HEK293 (cell line): ENCODE measurements at regions not wholly inside any gene's neighbourhood (a gene's known extent, or its start where the extent isn't known, plus 50 kb on each side); places are given as distances from the start of the nearest gene placed in this dataset.

ENCODE experiments used
- CTCF ChIA-PET: fragments of 350-600 bp; formaldehyde crosslinking; extraction: SDS; loops from one replicate; lab custom pipeline; 2021; ENCODE audit warnings: antibody characterized with exemption; lab: Yijun Ruan, JAX
- POLR2A ChIA-PET: fragments of 300-600 bp; formaldehyde crosslinking; extraction: SDS; loops from one replicate; lab custom pipeline; 2020; ENCODE audit warnings: antibody characterized with exemption, inconsistent platforms; lab: Yijun Ruan, JAX
- H3K27ac ChIP-seq: fragments of 200-500 bp; sonication (Bioruptor generic); 2 replicates; pipeline ENCODE4 v1.5.1; 2014; ENCODE audit warnings: low read depth, low read length, control low read depth, inconsistent platforms; ENCODE audit errors: extremely low read depth
- H3K36me3 ChIP-seq, 2 experiments: fragments of 200-500 bp in 1 of 2; sonication (Bioruptor generic) in 1 of 2; 1 replicate in 1 of 2; 2 replicates in 1 of 2; pipeline ENCODE4 v1.5.1; 2014 to 2017; ENCODE audit warnings: inconsistent platforms in 2 of 2, low read length in 2 of 2; ENCODE audit not compliant: control insufficient read depth in 2 of 2, insufficient read depth in 1 of 2
- H3K4me1 ChIP-seq: fragments of 200-500 bp; sonication (Bioruptor generic); 2 replicates; pipeline ENCODE4 v1.5.1; 2014; ENCODE audit warnings: mild to moderate bottlenecking, low read length, inconsistent platforms; ENCODE audit not compliant: control insufficient read depth, insufficient read depth
- H3K4me3 ChIP-seq: 2 replicates; pipeline ENCODE4 v1.5.1; 2011; ENCODE audit warnings: low read depth, mild to moderate bottlenecking, control low read depth, low read length, moderate library complexity
- H3K9me3 ChIP-seq: fragments of 200-500 bp; sonication (Bioruptor generic); 2 replicates; pipeline ENCODE4 v1.5.1; 2014; ENCODE audit warnings: low read depth, low read length, inconsistent platforms; ENCODE audit not compliant: control insufficient read depth, insufficient read depth
- KLF1 ChIP-seq: fragments of 450-650 bp; formaldehyde crosslinking; IDR thresholded peaks from 2 replicates; pipeline ENCODE4 v1.5.1; 2016; ENCODE audit warnings: missing biosample characterization, missing genetic modification characterization
- KLF8 ChIP-seq: fragments of 450-650 bp; formaldehyde crosslinking; IDR thresholded peaks from 2 replicates; pipeline ENCODE4 v1.5.1; 2016; ENCODE audit warnings: missing biosample characterization, missing genetic modification characterization
- MZF1 ChIP-seq: fragments of 450-650 bp; formaldehyde crosslinking; IDR thresholded peaks from 2 replicates; pipeline ENCODE4 v1.5.1; 2017; ENCODE audit warnings: missing biosample characterization, missing genetic modification characterization, borderline replicate concordance
- SCRT2 ChIP-seq: fragments of 450-650 bp; formaldehyde crosslinking; IDR thresholded peaks from 2 replicates; pipeline ENCODE4 v1.5.1; 2016; ENCODE audit warnings: missing biosample characterization, missing genetic modification characterization
- SP7 ChIP-seq: fragments of 450-650 bp; formaldehyde crosslinking; IDR thresholded peaks from 2 replicates; pipeline ENCODE4 v1.5.1; 2016; ENCODE audit warnings: missing biosample characterization, missing genetic modification characterization
- YY2 ChIP-seq: fragments of 450-650 bp; formaldehyde crosslinking; IDR thresholded peaks from 2 replicates; pipeline ENCODE4 v1.5.1; 2016; ENCODE audit warnings: missing biosample characterization, missing genetic modification characterization
- ZBTB7A ChIP-seq: fragments of 450-650 bp; formaldehyde crosslinking; IDR thresholded peaks from 2 replicates; pipeline ENCODE4 v1.5.1; 2016; ENCODE audit warnings: low read depth, missing biosample characterization, missing genetic modification characterization
- ZNF138 ChIP-seq: fragments of 450-650 bp; formaldehyde crosslinking; IDR thresholded peaks from 2 replicates; pipeline ENCODE4 v1.5.1; 2016; ENCODE audit warnings: missing biosample characterization, missing genetic modification characterization, borderline replicate concordance
- ZNF16 ChIP-seq: fragments of 450-650 bp; formaldehyde crosslinking; IDR thresholded peaks from 2 replicates; pipeline ENCODE4 v1.5.1; 2016; ENCODE audit warnings: low read depth, missing biosample characterization, missing genetic modification characterization
- ZNF169 ChIP-seq: fragments of 450-650 bp; formaldehyde crosslinking; IDR thresholded peaks from 2 replicates; pipeline ENCODE4 v1.5.1; 2016; ENCODE audit warnings: missing biosample characterization, missing genetic modification characterization
- ZNF221 ChIP-seq: fragments of 450-650 bp; formaldehyde crosslinking; IDR thresholded peaks from 2 replicates; pipeline ENCODE4 v1.5.1; 2017; ENCODE audit warnings: missing biosample characterization, missing genetic modification characterization, borderline replicate concordance
- ZNF350 ChIP-seq: fragments of 450-650 bp; formaldehyde crosslinking; IDR thresholded peaks from 2 replicates; pipeline ENCODE4 v1.5.0; 2017; ENCODE audit warnings: missing biosample characterization, mild to moderate bottlenecking, missing genetic modification characterization
- ZNF391 ChIP-seq: fragments of 450-650 bp; formaldehyde crosslinking; IDR thresholded peaks from 2 replicates; pipeline ENCODE4 v1.5.1; 2016; ENCODE audit warnings: low read depth, missing biosample characterization, missing genetic modification characterization, borderline replicate concordance
- ZNF514 ChIP-seq: fragments of 450-650 bp; formaldehyde crosslinking; IDR thresholded peaks from 2 replicates; pipeline ENCODE4 v1.5.1; 2016; ENCODE audit warnings: missing biosample characterization, missing genetic modification characterization
- ZNF549 ChIP-seq: fragments of 450-650 bp; IDR thresholded peaks from 2 replicates; pipeline ENCODE4 v1.5.1; 2018; ENCODE audit warnings: missing biosample characterization, missing genetic modification characterization, mild to moderate bottlenecking, inconsistent platforms, moderate library complexity
- ZNF624 ChIP-seq: fragments of 450-650 bp; formaldehyde crosslinking; IDR thresholded peaks from 2 replicates; pipeline ENCODE4 v1.5.1; 2017; ENCODE audit warnings: missing biosample characterization, missing genetic modification characterization
- ZNF664 ChIP-seq: fragments of 450-650 bp; formaldehyde crosslinking; IDR thresholded peaks from 2 replicates; pipeline ENCODE4 v1.5.1; 2016; ENCODE audit warnings: missing biosample characterization, missing genetic modification characterization
- ZNF707 ChIP-seq: fragments of 450-650 bp; formaldehyde crosslinking; IDR thresholded peaks from 2 replicates; pipeline ENCODE4 v1.5.1; 2016; ENCODE audit warnings: missing biosample characterization, missing genetic modification characterization
- ZNF747 ChIP-seq: fragments of 450-650 bp; formaldehyde crosslinking; IDR thresholded peaks from 2 replicates; pipeline ENCODE4 v1.5.1; 2016; ENCODE audit warnings: missing biosample characterization, missing genetic modification characterization
- ZNF777 ChIP-seq: fragments of 450-650 bp; formaldehyde crosslinking; IDR thresholded peaks from 2 replicates; pipeline ENCODE4 v1.5.1; 2017; ENCODE audit warnings: missing biosample characterization, missing genetic modification characterization, borderline replicate concordance
- ZNF837 ChIP-seq: fragments of 450-650 bp; formaldehyde crosslinking; IDR thresholded peaks from 2 replicates; pipeline ENCODE4 v1.5.1; 2016; ENCODE audit warnings: missing biosample characterization, missing genetic modification characterization
- ZSCAN30 ChIP-seq: fragments of 450-650 bp; IDR thresholded peaks from 2 replicates; pipeline ENCODE4 v1.5.1; 2018; ENCODE audit warnings: missing biosample characterization, mild to moderate bottlenecking, missing genetic modification characterization, moderate library complexity
- TF ChIP-seq, protein P1 (sequence below): sonication (generic); formaldehyde crosslinking; IDR thresholded peaks from 2 replicates; pipeline ENCODE4 v1.8.1; 2022; ENCODE audit warnings: mild to moderate bottlenecking, moderate library complexity, missing genetic modification reagents
- TF ChIP-seq, protein P2 (sequence below): fragments of 450-650 bp; formaldehyde crosslinking; IDR thresholded peaks from 2 replicates; pipeline ENCODE4 v1.5.1; 2017; ENCODE audit warnings: missing biosample characterization, missing genetic modification characterization
- TF ChIP-seq, protein P3 (sequence below): fragments of 450-650 bp; formaldehyde crosslinking; IDR thresholded peaks from 2 replicates; pipeline ENCODE4 v1.5.1; 2016; ENCODE audit warnings: missing biosample characterization, missing genetic modification characterization
- TF ChIP-seq, protein P4 (sequence below): fragments of 450-650 bp; formaldehyde crosslinking; IDR thresholded peaks from 2 replicates; pipeline ENCODE4 v1.5.1; 2016; ENCODE audit warnings: missing biosample characterization, missing genetic modification characterization
- TF ChIP-seq, protein P5 (sequence below): fragments of 450-650 bp; formaldehyde crosslinking; IDR thresholded peaks from 2 replicates; pipeline ENCODE4 v1.5.1; 2017; ENCODE audit warnings: missing biosample characterization, missing genetic modification characterization

DNA sequence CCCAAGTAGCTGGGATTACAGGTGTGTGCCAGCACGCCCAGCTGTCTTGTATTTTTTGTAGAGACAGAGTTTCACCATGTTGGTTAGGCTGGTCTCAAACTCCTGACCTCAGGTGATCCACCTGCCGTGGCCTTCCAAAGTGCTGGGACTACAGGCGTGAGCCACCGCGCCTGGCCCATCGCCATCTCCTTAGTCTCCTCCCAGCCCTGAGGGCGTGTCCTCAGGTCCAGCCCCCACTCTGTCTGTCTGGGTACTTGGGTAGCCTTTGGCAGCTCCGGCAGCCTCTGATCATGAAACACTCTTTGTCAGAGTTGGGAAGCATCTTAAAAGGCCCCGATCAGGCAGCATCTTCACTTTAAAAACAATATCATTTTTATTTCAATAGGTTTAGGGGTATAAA lies 90.3 kb upstream of the DISP3 start:
- Histone ChIP-seq H3K4me3 (no peak overlapping the region), H3K9me3 (no peaks in the 10 kb centered on the region), H3K4me1 (no peaks in the 10 kb centered on the region), H3K36me3 (no peaks in the 10 kb centered on the region), H3K27ac (no peak overlapping the region)
- TF ChIP-seq, protein P1, sequence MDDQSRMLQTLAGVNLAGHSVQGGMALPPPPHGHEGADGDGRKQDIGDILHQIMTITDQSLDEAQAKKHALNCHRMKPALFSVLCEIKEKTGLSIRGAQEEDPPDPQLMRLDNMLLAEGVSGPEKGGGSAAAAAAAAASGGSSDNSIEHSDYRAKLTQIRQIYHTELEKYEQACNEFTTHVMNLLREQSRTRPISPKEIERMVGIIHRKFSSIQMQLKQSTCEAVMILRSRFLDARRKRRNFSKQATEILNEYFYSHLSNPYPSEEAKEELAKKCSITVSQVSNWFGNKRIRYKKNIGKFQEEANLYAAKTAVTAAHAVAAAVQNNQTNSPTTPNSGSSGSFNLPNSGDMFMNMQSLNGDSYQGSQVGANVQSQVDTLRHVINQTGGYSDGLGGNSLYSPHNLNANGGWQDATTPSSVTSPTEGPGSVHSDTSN (CRISPR knock-in tag): no peak
- TF ChIP-seq MZF1: no peak
- no peak for TF ChIP-seq ZNF747 (tag by site-specific recombination)
- no peak for TF ChIP-seq ZNF169
- no peak for TF ChIP-seq KLF8
- no peak for TF ChIP-seq ZNF624
- no peak for TF ChIP-seq ZNF16 (tag by site-specific recombination)
- no peak for TF ChIP-seq ZNF837
- TF ChIP-seq ZNF777: no peak
- TF ChIP-seq, protein P2, sequence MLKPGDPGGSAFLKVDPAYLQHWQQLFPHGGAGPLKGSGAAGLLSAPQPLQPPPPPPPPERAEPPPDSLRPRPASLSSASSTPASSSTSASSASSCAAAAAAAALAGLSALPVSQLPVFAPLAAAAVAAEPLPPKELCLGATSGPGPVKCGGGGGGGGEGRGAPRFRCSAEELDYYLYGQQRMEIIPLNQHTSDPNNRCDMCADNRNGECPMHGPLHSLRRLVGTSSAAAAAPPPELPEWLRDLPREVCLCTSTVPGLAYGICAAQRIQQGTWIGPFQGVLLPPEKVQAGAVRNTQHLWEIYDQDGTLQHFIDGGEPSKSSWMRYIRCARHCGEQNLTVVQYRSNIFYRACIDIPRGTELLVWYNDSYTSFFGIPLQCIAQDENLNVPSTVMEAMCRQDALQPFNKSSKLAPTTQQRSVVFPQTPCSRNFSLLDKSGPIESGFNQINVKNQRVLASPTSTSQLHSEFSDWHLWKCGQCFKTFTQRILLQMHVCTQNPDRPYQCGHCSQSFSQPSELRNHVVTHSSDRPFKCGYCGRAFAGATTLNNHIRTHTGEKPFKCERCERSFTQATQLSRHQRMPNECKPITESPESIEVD (tag by site-specific recombination): no peak
- no peak for TF ChIP-seq ZNF221
- POLR2A ChIA-PET: interaction anchor here (0.7 kb wide), 1 partner anchor 127 kb away, joined by 10 read pairs; no protein-coding TSS in a partner anchor
- CTCF ChIA-PET: no interaction called here

DNA sequence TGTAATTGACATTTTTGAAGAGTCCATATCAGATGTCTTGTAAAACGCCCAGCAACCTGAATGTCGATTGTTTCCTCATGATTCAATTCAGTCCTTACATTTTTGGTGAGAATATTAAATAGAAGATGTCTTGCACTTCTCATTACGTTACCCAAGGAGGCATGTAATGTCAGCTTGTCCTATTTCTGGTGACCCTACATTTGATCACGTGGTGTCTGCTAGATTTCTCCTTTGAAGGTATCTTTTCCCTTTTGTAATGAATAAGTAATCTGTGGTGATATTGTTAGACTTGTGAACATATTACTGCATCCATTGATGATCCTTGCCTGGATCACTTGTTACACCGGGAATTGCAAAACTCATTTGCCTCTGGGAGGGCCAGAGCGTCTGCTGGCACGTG lies 87.6 kb upstream of the DISP3 start:
- ChIA-PET POLR2A (no interaction called here), CTCF (no interaction called here)
- Histone ChIP-seq H3K4me1 (no peaks in the 10 kb centered on the region), H3K36me3 (no peaks in the 10 kb centered on the region), H3K27ac (no peak overlapping the region), H3K4me3 (no peak overlapping the region), H3K9me3 (no peaks in the 10 kb centered on the region)
- TF ChIP-seq ZNF664 (tag by site-specific recombination) (no peak), ZNF549 (tag by site-specific recombination) (no peak), ZNF350 (tag by site-specific recombination) (no peak), SCRT2 (tag by site-specific recombination) (0 out of 2 replicates have a peak, but pooled peaks have one; percentile 39), YY2 (tag by site-specific recombination) (no peak), ZNF391 (no peak)
- TF ChIP-seq, protein P3, sequence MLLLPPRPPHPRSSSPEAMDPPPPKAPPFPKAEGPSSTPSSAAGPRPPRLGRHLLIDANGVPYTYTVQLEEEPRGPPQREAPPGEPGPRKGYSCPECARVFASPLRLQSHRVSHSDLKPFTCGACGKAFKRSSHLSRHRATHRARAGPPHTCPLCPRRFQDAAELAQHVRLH (tag by site-specific recombination): no peak
- TF ChIP-seq, protein P4, sequence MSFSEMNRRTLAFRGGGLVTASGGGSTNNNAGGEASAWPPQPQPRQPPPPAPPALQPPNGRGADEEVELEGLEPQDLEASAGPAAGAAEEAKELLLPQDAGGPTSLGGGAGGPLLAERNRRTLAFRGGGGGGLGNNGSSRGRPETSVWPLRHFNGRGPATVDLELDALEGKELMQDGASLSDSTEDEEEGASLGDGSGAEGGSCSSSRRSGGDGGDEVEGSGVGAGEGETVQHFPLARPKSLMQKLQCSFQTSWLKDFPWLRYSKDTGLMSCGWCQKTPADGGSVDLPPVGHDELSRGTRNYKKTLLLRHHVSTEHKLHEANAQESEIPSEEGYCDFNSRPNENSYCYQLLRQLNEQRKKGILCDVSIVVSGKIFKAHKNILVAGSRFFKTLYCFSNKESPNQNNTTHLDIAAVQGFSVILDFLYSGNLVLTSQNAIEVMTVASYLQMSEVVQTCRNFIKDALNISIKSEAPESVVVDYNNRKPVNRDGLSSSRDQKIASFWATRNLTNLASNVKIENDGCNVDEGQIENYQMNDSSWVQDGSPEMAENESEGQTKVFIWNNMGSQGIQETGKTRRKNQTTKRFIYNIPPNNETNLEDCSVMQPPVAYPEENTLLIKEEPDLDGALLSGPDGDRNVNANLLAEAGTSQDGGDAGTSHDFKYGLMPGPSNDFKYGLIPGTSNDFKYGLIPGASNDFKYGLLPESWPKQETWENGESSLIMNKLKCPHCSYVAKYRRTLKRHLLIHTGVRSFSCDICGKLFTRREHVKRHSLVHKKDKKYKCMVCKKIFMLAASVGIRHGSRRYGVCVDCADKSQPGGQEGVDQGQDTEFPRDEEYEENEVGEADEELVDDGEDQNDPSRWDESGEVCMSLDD (tag by site-specific recombination): no peak

DNA sequence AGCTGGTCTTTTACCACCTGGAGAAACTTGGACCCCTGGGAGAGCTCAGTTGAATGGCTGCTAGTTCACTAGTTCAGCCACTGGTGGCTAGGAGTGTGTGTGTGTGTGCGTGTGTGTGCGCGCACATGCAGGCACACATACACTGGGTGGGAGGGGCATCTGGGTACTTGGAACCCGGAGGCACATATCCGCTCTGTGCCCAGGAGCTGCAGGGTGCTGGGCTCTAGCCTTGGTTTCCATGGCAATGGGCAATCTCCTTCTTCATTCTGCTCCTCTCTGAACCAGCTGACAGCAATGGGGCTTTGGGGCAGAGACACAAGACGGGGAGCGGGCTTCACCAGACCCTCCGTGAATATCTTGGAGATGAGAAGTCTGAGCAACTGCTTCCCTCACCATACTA lies 87.1 kb upstream of the DISP3 start:
- H3K4me1 ChIP-seq: no peaks in the 10 kb centered on the region
- no peak overlapping the region for H3K27ac ChIP-seq
- POLR2A ChIA-PET: no interaction called here
- CTCF ChIA-PET: no interaction called here
- H3K36me3 ChIP-seq: no peaks in the 10 kb centered on the region
- H3K4me3 ChIP-seq: no peak overlapping the region
- H3K9me3 ChIP-seq: no peaks in the 10 kb centered on the region
- TF ChIP-seq ZNF707 (tag by site-specific recombination) (no peak), ZNF138 (tag by site-specific recombination) (no peak), ZNF514 (tag by site-specific recombination) (no peak), SP7 (tag by site-specific recombination) (no peak), KLF1 (tag by site-specific recombination) (no peak), ZNF221 (no peak), ZBTB7A (tag by site-specific recombination) (no peak), ZSCAN30 (tag by site-specific recombination) (no peak)
- TF ChIP-seq, protein P5, sequence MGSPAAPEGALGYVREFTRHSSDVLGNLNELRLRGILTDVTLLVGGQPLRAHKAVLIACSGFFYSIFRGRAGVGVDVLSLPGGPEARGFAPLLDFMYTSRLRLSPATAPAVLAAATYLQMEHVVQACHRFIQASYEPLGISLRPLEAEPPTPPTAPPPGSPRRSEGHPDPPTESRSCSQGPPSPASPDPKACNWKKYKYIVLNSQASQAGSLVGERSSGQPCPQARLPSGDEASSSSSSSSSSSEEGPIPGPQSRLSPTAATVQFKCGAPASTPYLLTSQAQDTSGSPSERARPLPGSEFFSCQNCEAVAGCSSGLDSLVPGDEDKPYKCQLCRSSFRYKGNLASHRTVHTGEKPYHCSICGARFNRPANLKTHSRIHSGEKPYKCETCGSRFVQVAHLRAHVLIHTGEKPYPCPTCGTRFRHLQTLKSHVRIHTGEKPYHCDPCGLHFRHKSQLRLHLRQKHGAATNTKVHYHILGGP (tag by site-specific recombination): no peak
